H9 (cell line): ENCODE measurements at regions not wholly inside any gene's neighbourhood (a gene's known extent, or its start where the extent isn't known, plus 50 kb on each side); places are given as distances from the start of the nearest gene placed in this dataset.

Experiments used
- DNase-seq: peaks from one replicate; pipeline ENCODE4 v3.0.0-alpha.2; 2017
- H2AFZ ChIP-seq: one replicate; pipeline ENCODE4 v1.6.1; 2013; ENCODE audit warnings: mild to moderate bottlenecking, low read length, control low read depth, moderate library complexity
- H2AK5ac ChIP-seq: 2 replicates; pipeline ENCODE4 v1.6.1; 2013; ENCODE audit warnings: low read length, control low read depth, mixed read lengths; ENCODE audit not compliant: insufficient read length
- H2BK120ac ChIP-seq: one replicate; pipeline ENCODE4 v1.6.1; 2013; ENCODE audit warnings: low read depth, mild to moderate bottlenecking, low read length, control low read depth, inconsistent platforms; ENCODE audit not compliant: poor library complexity, severe bottlenecking
- H2BK12ac ChIP-seq: 2 replicates; pipeline ENCODE4 v1.6.1; 2013; ENCODE audit warnings: low read length, control low read depth, mixed read lengths, low read depth; ENCODE audit not compliant: insufficient read length
- H2BK15ac ChIP-seq: 2 replicates; pipeline ENCODE4 v1.6.1; 2013; ENCODE audit warnings: low read depth, low read length, control low read depth
- H2BK20ac ChIP-seq: one replicate; pipeline ENCODE4 v1.6.1; 2013; ENCODE audit warnings: low read depth, mild to moderate bottlenecking, low read length, control low read depth, inconsistent platforms; ENCODE audit not compliant: poor library complexity, severe bottlenecking
- H2BK5ac ChIP-seq: 2 replicates; pipeline ENCODE4 v1.6.1; 2013; ENCODE audit warnings: low read length, control low read depth, mixed read lengths; ENCODE audit not compliant: insufficient read length
- H3K14ac ChIP-seq: 2 replicates; pipeline ENCODE4 v1.6.1; 2013; ENCODE audit warnings: low read length, control low read depth; ENCODE audit not compliant: insufficient read depth
- H3K18ac ChIP-seq: 2 replicates; pipeline ENCODE4 v1.6.1; 2013; ENCODE audit warnings: low read depth, mild to moderate bottlenecking, mixed read lengths, low read length, control low read depth; ENCODE audit not compliant: insufficient read length
- H3K23ac ChIP-seq: 2 replicates; pipeline ENCODE4 v1.6.1; 2013; ENCODE audit warnings: low read length, control low read depth, mixed read lengths, low read depth; ENCODE audit not compliant: insufficient read length
- H3K23me2 ChIP-seq: 2 replicates; pipeline ENCODE4 v1.6.1; 2013; ENCODE audit warnings: low read depth, mild to moderate bottlenecking, mixed read lengths, low read length, control low read depth; ENCODE audit not compliant: insufficient read length, poor library complexity, severe bottlenecking
- H3K27ac ChIP-seq: 2 replicates; pipeline ENCODE4 v1.5.1; 2013; ENCODE audit warnings: low read length, control low read depth, mixed read lengths, low read depth; ENCODE audit not compliant: insufficient read length
- H3K27me3 ChIP-seq: 2 replicates; pipeline ENCODE4 v1.6.1; 2013; ENCODE audit warnings: low read length, control low read depth, inconsistent platforms; ENCODE audit not compliant: insufficient read depth
- H3K4ac ChIP-seq: 2 replicates; pipeline ENCODE4 v1.6.1; 2013; ENCODE audit warnings: low read depth, mild to moderate bottlenecking, control low read depth, inconsistent platforms, low read length, moderate library complexity
- H3K4me1 ChIP-seq: 2 replicates; pipeline ENCODE4 v1.6.1; 2013; ENCODE audit warnings: low read length, control low read depth, inconsistent platforms; ENCODE audit not compliant: insufficient read depth
- H3K4me2 ChIP-seq: 2 replicates; pipeline ENCODE4 v1.6.1; 2013; ENCODE audit warnings: low read length, control low read depth, mixed read lengths; ENCODE audit not compliant: insufficient read length, insufficient read depth
- H3K56ac ChIP-seq: 2 replicates; pipeline ENCODE4 v1.6.1; 2013; ENCODE audit warnings: low read depth, mild to moderate bottlenecking, mixed read lengths, low read length, control low read depth; ENCODE audit not compliant: insufficient read length
- H3K79me1 ChIP-seq: 2 replicates; pipeline ENCODE4 v1.6.1; 2013; ENCODE audit warnings: low read depth, mild to moderate bottlenecking, moderate library complexity, low read length, control low read depth, inconsistent platforms; ENCODE audit not compliant: insufficient read depth, poor library complexity, severe bottlenecking
- H3K79me2 ChIP-seq: 2 replicates; pipeline ENCODE4 v1.6.1; 2013; ENCODE audit warnings: low read length, control low read depth, inconsistent platforms; ENCODE audit not compliant: insufficient read depth
- H3K9ac ChIP-seq: 2 replicates; pipeline ENCODE4 v1.6.1; 2013; ENCODE audit warnings: low read length, control low read depth, mixed read lengths; ENCODE audit not compliant: insufficient read length; ENCODE audit errors: extremely low read depth
- H3K9me3 ChIP-seq: one replicate; pipeline ENCODE4 v1.6.1; 2013; ENCODE audit warnings: low read depth, low read length, inconsistent platforms; ENCODE audit not compliant: control insufficient read depth
- H3T11ph ChIP-seq: one replicate; pipeline ENCODE4 v1.6.1; 2013; ENCODE audit warnings: mild to moderate bottlenecking, low read length, control low read depth, inconsistent platforms
- H4K20me1 ChIP-seq: one replicate; pipeline ENCODE4 v1.6.1; 2013; ENCODE audit not compliant: control insufficient read depth, insufficient read length, insufficient read depth
- H4K5ac ChIP-seq: 2 replicates; pipeline ENCODE4 v1.6.1; 2013; ENCODE audit warnings: low read depth, mild to moderate bottlenecking, mixed read lengths, low read length, control low read depth; ENCODE audit not compliant: insufficient read length
- H4K8ac ChIP-seq: replicated peaks from 2 replicates; pipeline ENCODE4 v1.6.1; 2013; ENCODE audit warnings: low read length, control low read depth, mixed read lengths, low read depth; ENCODE audit not compliant: insufficient read length
- H4K91ac ChIP-seq: 2 replicates; pipeline ENCODE4 v1.6.1; 2013; ENCODE audit warnings: low read depth, mild to moderate bottlenecking, moderate library complexity, mixed read lengths, low read length, control low read depth; ENCODE audit not compliant: insufficient read length
- H3K27ac Mint-ChIP-seq, 3 experiments: 2 replicates in 2 of 3; 3 replicates in 1 of 3; pipeline ENCODE4 v1.8.0; 2020 to 2021; ENCODE audit warnings: mixed read lengths in 3 of 3, mild to moderate bottlenecking in 1 of 3, moderate library complexity in 1 of 3
- H3K27me3 Mint-ChIP-seq: 2 replicates; pipeline ENCODE4 v1.8.0; 2021; ENCODE audit warnings: low read depth, mild to moderate bottlenecking, moderate library complexity, mixed read lengths
- H3K36me3 Mint-ChIP-seq, 3 experiments: 2 replicates in 2 of 3; 3 replicates in 1 of 3; pipeline ENCODE4 v1.8.0; 2020 to 2021; ENCODE audit warnings: low read depth in 3 of 3, mixed read lengths in 3 of 3; ENCODE audit not compliant: insufficient read depth in 1 of 3
- H3K4me1 Mint-ChIP-seq, 2 experiments: 2 replicates each; pipeline ENCODE4 v1.8.0; 2020; ENCODE audit warnings: mixed read lengths in 2 of 2
- H3K4me3 Mint-ChIP-seq, 2 experiments: 2 replicates in 1 of 2; 3 replicates in 1 of 2; pipeline ENCODE4 v1.8.0; 2020 to 2021; ENCODE audit warnings: mild to moderate bottlenecking in 2 of 2, mixed read lengths in 2 of 2, moderate library complexity in 1 of 2
- H3K9me3 Mint-ChIP-seq, 2 experiments: 2 replicates in 1 of 2; 3 replicates in 1 of 2; pipeline ENCODE4 v1.8.0; 2020; ENCODE audit warnings: mild to moderate bottlenecking in 2 of 2, mixed read lengths in 2 of 2, moderate library complexity in 1 of 2
- CTCF ChIP-seq: fragments of 200-600 bp; sonication (generic); conservative IDR thresholded peaks from 3 replicates; pipeline ENCODE4 v1.8.0; 2021; ENCODE audit warnings: antibody characterized with exemption, mild to moderate bottlenecking
- WGBS: extraction: QIAGEN DNeasy Blood & Tissue Kit; methylation state at CpG from one replicate; pipeline ENCODE4 v1.1.7; 2013; ENCODE audit warnings: missing lambda C conversion rate, low lambda C conversion rate, mixed read lengths; ENCODE audit not compliant: insufficient read length; ENCODE audit errors: extremely low coverage; 5-methylcytosine and 5-hydroxymethylcytosine counted together

GRCh38 chr10:78775891-78776290, 292.9 kb upstream of the ZMIZ1 start:
- no peaks in the 10 kb centered on the region for H3K9me3 ChIP-seq
- no peak for DNase-seq
- no peak overlapping the region for H3K14ac ChIP-seq
- no CpG with 5 or more reads among the region's 1 CpG for WGBS
- no peak overlapping the region for H4K8ac ChIP-seq
- no peak overlapping the region for H2AFZ ChIP-seq
- H3K23ac ChIP-seq = no peak overlapping the region
- no peak overlapping the region for H3K27ac ChIP-seq
- Mint-ChIP-seq H3K4me1 (peaks cover 12 to 24% of the 10 kb centered on the region in 2 experiments), H3K9me3 (no peaks in the 10 kb centered on the region), H3K27ac (no peak overlapping the region), H3K27me3 (peaks cover 3% of the 10 kb centered on the region; the same call in 1 of the 2 replicates), H3K36me3 (no peaks in the 10 kb centered on the region), H3K4me3 (no peak overlapping the region)
- no peak overlapping the region for H4K5ac ChIP-seq
- no peaks in the 10 kb centered on the region for H3K4me1 ChIP-seq
- no peak overlapping the region for H2BK15ac ChIP-seq
- no peak overlapping the region for H2BK120ac ChIP-seq
- H3K79me1 ChIP-seq = no peaks in the 10 kb centered on the region
- H3K18ac ChIP-seq = no peak overlapping the region
- H3K23me2 ChIP-seq = no peaks in the 10 kb centered on the region
- H2BK20ac ChIP-seq = no peak overlapping the region
- H3K9ac ChIP-seq = no peak overlapping the region
- H3K56ac ChIP-seq = no peak overlapping the region
- no peaks in the 10 kb centered on the region for H4K20me1 ChIP-seq
- H2BK5ac ChIP-seq = no peak overlapping the region
- H3K4me2 ChIP-seq = no peak overlapping the region
- no peak overlapping the region for H3T11ph ChIP-seq
- no peak overlapping the region for H4K91ac ChIP-seq
- no peak overlapping the region for H3K4ac ChIP-seq
- no peaks in the 10 kb centered on the region for H3K27me3 ChIP-seq
- H3K79me2 ChIP-seq = no peaks in the 10 kb centered on the region
- H2BK12ac ChIP-seq = no peak overlapping the region
- TF ChIP-seq CTCF = no peak
- no peak overlapping the region for H2AK5ac ChIP-seq
